ENCODE measurements at regions not wholly inside any gene's neighbourhood (a gene's known extent, or its start where the extent isn't known, plus 50 kb on each side); places are given as distances from the start of the nearest gene placed in this dataset.

DNA sequence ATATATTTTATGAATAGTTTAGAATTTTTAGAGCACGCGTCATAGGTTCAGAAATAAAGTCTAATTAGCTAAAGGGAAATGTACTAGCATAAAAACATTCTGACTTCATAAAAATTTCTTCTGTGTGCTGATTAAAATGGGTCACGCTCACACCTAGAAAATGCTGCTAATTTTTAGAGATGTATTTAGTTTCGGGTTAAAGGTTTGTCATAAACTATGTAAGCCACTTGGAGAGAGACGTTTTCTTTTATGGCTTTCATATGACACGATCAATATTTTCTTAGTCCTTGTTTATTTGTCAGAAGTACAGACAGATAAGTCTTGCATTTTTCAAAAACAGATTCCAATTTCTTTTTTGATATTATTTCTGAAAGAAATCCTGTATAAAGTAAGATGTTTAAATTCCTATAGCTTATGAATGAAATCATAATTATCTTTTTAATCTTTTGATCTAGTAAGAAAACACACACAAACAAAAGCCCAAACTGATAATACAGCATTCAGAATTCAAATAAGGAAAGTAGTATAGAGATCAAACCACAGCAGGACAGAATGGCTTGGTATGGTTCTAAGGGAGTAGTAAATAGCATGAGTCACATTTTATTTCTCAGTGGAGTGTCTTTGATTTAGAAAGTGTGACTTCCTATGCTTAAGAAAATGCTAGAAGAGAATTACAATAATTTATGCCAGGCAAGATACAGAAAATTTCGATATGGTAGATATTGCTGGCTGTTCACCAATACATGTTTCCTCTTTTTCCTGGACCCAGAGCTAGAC, 236.6 kb downstream of the GPD2 start:
- H3K4me1 ChIP-seq (ENCODE audit: control insufficient read depth, insufficient read depth, low read length), result no peaks in the 10 kb centered on the region
- H3K36me3 ChIP-seq (ENCODE audit: control insufficient read depth, insufficient read depth, low read length), result no peaks in the 10 kb centered on the region
- no peak overlapping the region for H3K4me3 ChIP-seq (ENCODE audit: low read length)
- no peaks in the 10 kb centered on the region for H3K27me3 ChIP-seq (ENCODE audit: control insufficient read depth, insufficient read depth, low read length)
- no peaks in the 10 kb centered on the region for H3K9me3 ChIP-seq (ENCODE audit: control insufficient read depth, low read length)
- H3K9ac ChIP-seq (ENCODE audit: low read length), result no peak overlapping the region

DNA sequence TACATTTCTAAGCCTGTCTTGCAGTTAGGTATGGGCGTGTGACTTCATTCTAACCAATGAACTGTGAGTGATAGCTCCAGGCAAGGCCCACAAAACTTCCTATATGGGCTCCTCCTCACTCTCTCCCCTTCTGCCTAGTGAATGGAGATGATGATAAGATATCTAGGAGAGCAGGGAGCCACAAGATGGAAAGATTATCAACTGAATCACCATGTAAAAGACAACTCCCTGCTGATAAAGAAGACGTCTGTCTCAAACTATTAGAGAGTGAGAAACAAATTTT, 237.1 kb downstream of the GPD2 start:
- Histone ChIP-seq H3K4me1 (ENCODE audit: control insufficient read depth, insufficient read depth, low read length) (no peaks in the 10 kb centered on the region), H3K36me3 (ENCODE audit: control insufficient read depth, insufficient read depth, low read length) (no peaks in the 10 kb centered on the region), H3K9ac (ENCODE audit: low read length) (no peak overlapping the region), H3K9me3 (ENCODE audit: control insufficient read depth, low read length) (no peaks in the 10 kb centered on the region), H3K4me3 (ENCODE audit: low read length) (no peak overlapping the region), H3K27me3 (ENCODE audit: control insufficient read depth, insufficient read depth, low read length) (no peaks in the 10 kb centered on the region)

DNA sequence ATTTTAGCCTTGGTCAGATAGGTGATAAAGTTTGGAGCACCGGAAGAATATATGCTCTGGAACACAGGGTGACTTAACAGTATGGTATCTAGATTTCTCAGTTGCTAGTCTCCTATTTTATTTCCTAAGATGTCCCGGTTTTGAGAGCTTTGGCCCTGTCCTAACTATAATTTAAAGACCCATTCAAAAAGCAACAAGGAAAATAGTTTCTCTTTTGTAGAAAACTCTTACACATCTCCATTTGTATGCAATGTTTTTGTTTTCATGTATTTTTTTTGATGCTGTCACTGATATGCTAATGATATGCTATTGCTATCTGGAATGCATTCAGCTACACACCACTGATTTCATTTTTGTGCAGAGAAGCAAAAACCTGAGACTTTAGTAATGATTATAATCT, 237.8 kb downstream of the GPD2 start:
- Histone ChIP-seq H3K36me3 (ENCODE audit: control insufficient read depth, insufficient read depth, low read length) (no peaks in the 10 kb centered on the region), H3K27me3 (ENCODE audit: control insufficient read depth, insufficient read depth, low read length) (no peaks in the 10 kb centered on the region), H3K4me3 (ENCODE audit: low read length) (no peak overlapping the region), H3K4me1 (ENCODE audit: control insufficient read depth, insufficient read depth, low read length) (no peaks in the 10 kb centered on the region), H3K9me3 (ENCODE audit: control insufficient read depth, low read length) (no peaks in the 10 kb centered on the region), H3K9ac (ENCODE audit: low read length) (no peak overlapping the region)

DNA sequence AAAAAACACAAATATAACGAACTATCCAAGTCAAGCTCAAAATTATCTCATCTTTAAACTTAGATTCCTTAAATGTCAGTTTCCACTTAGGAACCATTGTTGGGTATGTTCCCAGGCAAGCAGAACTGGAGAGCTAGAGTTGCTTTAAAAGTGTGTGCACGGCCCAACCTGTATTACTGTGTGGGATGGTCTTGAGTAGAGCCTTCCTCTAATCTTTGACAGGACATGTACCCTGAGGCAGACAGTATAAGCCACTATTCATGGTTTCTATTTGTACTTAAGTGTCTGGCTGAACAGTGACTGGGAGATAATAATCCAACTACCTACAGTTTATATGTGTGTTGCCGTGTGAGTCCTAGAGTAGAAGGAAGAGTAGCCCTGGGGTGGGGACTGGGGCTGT, 239.7 kb downstream of the GPD2 start:
- Histone ChIP-seq H3K9me3 (ENCODE audit: control insufficient read depth, low read length) (no peaks in the 10 kb centered on the region), H3K4me1 (ENCODE audit: control insufficient read depth, insufficient read depth, low read length) (no peaks in the 10 kb centered on the region), H3K27me3 (ENCODE audit: control insufficient read depth, insufficient read depth, low read length) (no peaks in the 10 kb centered on the region), H3K9ac (ENCODE audit: low read length) (no peak overlapping the region), H3K36me3 (ENCODE audit: control insufficient read depth, insufficient read depth, low read length) (no peaks in the 10 kb centered on the region), H3K4me3 (ENCODE audit: low read length) (no peak overlapping the region)

DNA sequence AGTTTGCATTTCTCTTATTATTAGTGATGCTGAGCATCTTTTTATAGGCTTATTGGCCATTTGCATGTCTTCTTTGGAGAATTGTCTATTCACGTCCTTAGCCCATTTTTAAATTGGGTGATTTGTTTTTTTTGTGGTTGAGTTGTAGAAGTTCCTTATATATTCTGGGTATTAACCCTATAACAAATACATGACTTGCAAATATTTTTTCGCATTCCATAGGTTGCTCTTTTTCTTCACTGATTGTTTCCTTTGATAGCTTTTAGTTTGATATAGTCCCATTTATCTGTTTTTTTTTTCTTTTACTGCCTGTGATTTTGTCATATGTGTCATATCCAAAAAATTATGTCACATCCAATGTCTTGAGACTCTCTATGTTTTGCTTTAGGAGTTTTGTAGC, 243.6 kb downstream of the GPD2 start:
- H3K9me3 ChIP-seq (ENCODE audit: control insufficient read depth, low read length), result no peaks in the 10 kb centered on the region
- no peaks in the 10 kb centered on the region for H3K36me3 ChIP-seq (ENCODE audit: control insufficient read depth, insufficient read depth, low read length)
- H3K27me3 ChIP-seq (ENCODE audit: control insufficient read depth, insufficient read depth, low read length), result no peaks in the 10 kb centered on the region
- H3K4me3 ChIP-seq (ENCODE audit: low read length), result no peak overlapping the region
- no peaks in the 10 kb centered on the region for H3K4me1 ChIP-seq (ENCODE audit: control insufficient read depth, insufficient read depth, low read length)
- H3K9ac ChIP-seq (ENCODE audit: low read length), result no peak overlapping the region

DNA sequence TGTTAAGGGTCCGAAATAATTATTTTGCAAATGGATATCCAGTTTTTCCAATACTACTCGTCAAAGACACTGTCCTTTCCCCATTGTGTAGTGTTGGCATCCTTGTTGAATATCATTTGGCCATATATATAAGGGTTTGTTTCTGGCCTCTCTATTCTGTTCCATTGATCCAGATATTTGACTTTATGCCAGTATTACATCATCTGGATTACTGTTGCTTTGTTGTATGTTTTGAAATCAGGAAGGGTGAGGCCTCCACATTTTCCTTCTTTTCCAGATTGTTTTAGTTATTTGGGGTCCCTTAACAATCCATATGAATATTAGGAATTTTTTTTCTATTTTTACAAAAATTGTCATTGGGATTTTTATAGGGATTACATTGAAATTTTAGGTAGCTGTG, 244.1 kb downstream of the GPD2 start:
- no peaks in the 10 kb centered on the region for H3K27me3 ChIP-seq (ENCODE audit: control insufficient read depth, insufficient read depth, low read length)
- no peaks in the 10 kb centered on the region for H3K4me1 ChIP-seq (ENCODE audit: control insufficient read depth, insufficient read depth, low read length)
- H3K4me3 ChIP-seq (ENCODE audit: low read length), result no peak overlapping the region
- H3K9ac ChIP-seq (ENCODE audit: low read length), result no peak overlapping the region
- no peaks in the 10 kb centered on the region for H3K9me3 ChIP-seq (ENCODE audit: control insufficient read depth, low read length)
- no peaks in the 10 kb centered on the region for H3K36me3 ChIP-seq (ENCODE audit: control insufficient read depth, insufficient read depth, low read length)

DNA sequence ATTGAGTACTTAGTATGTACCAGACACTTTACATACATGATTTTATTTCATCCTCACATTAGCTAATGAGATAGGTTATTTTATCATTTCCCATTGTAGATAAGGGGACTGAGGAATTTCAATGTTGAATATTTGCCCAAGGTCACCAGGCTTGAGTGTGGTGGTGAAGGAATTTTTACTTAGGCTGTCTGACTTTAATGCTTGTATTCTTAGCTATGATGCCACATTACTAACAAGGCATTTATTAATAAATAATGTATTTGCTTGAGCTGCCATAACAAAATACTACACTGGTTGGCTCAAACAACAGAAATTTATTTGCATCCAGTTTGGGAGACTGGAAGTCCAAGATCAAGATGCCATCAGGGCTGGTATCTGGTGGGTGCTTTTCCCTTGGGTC, 250.9 kb downstream of the GPD2 start:
- no peaks in the 10 kb centered on the region for H3K4me1 ChIP-seq (ENCODE audit: control insufficient read depth, insufficient read depth, low read length)
- no peaks in the 10 kb centered on the region for H3K27me3 ChIP-seq (ENCODE audit: control insufficient read depth, insufficient read depth, low read length)

DNA sequence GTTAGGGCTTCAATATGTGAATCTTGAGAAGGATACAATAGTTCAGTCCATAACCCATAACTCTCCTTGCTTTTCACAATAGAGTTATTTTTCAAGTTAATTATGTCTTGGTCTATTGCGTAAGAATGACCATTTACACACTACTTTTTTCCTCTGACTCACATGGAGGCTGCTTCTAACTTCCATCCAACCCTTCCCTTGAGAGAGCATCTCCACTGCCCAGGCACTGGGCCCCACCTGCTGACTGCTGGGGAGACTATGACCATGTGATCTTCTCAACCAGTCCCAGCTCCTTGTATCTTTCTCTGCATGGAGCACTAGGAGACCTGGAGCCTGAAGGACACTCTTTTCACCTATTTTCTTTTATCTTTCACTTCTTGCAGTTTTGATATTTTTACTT, 251.5 kb downstream of the GPD2 start:
- Histone ChIP-seq H3K9me3 (ENCODE audit: control insufficient read depth, low read length) (no peaks in the 10 kb centered on the region), H3K9ac (ENCODE audit: low read length) (no peak overlapping the region), H3K4me3 (ENCODE audit: low read length) (no peak overlapping the region), H3K36me3 (ENCODE audit: control insufficient read depth, insufficient read depth, low read length) (no peaks in the 10 kb centered on the region), H3K4me1 (ENCODE audit: control insufficient read depth, insufficient read depth, low read length) (no peaks in the 10 kb centered on the region), H3K27me3 (ENCODE audit: control insufficient read depth, insufficient read depth, low read length) (no peaks in the 10 kb centered on the region)

More for the DNA sequence above, 250.9 kb downstream of the GPD2 start:
- Histone ChIP-seq H3K4me3 (ENCODE audit: low read length) (no peak overlapping the region), H3K36me3 (ENCODE audit: control insufficient read depth, insufficient read depth, low read length) (no peaks in the 10 kb centered on the region), H3K9ac (ENCODE audit: low read length) (no peak overlapping the region), H3K9me3 (ENCODE audit: control insufficient read depth, low read length) (no peaks in the 10 kb centered on the region)

DNA sequence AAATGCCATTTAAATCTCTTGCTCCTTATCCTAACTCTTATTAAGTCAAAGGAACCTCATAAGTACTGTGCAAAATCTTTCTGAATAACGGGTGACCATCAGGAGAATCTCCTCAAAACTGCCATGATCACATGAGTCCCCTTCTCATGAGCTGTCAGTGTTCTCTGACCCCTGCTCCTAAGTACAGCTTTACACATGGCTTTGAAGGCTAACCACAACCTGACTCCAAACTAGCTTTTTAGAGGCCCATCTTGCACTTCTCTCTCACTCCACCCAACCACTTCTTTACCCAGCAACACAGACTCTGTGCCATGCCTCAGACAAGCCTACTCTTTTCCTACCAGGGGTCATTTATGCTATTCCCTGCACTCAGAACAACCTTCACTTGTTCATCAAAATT, 253.8 kb downstream of the GPD2 start:
- no peaks in the 10 kb centered on the region for H3K36me3 ChIP-seq (ENCODE audit: control insufficient read depth, insufficient read depth, low read length)
- no peaks in the 10 kb centered on the region for H3K27me3 ChIP-seq (ENCODE audit: control insufficient read depth, insufficient read depth, low read length)
- no peak overlapping the region for H3K9ac ChIP-seq (ENCODE audit: low read length)
- H3K9me3 ChIP-seq (ENCODE audit: control insufficient read depth, low read length), result no peaks in the 10 kb centered on the region
- H3K4me1 ChIP-seq (ENCODE audit: control insufficient read depth, insufficient read depth, low read length), result no peaks in the 10 kb centered on the region
- no peak overlapping the region for H3K4me3 ChIP-seq (ENCODE audit: low read length)

DNA sequence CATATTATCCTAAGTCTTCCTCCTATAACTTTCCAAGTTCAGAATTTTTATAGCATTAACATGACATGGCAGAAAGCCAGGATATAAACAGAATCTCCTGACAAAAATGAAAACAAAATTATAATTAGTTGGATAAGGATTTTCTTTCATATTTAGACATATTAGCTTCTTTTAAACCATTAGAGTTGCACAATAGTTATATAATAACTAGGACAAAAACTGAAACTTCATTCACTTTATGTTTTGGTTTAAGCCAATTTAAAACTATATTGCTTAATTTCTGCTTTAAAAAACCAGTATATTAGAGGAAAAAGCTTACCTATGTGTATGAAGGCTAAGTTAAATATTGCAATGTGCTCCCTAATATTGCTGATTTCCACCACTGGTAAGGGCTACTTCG, 254.8 kb downstream of the GPD2 start:
- H3K4me3 ChIP-seq (ENCODE audit: low read length), result no peak overlapping the region
- H3K36me3 ChIP-seq (ENCODE audit: control insufficient read depth, insufficient read depth, low read length), result no peaks in the 10 kb centered on the region
- H3K9me3 ChIP-seq (ENCODE audit: control insufficient read depth, low read length), result no peaks in the 10 kb centered on the region
- no peak overlapping the region for H3K9ac ChIP-seq (ENCODE audit: low read length)
- H3K4me1 ChIP-seq (ENCODE audit: control insufficient read depth, insufficient read depth, low read length), result no peaks in the 10 kb centered on the region
- no peaks in the 10 kb centered on the region for H3K27me3 ChIP-seq (ENCODE audit: control insufficient read depth, insufficient read depth, low read length)

DNA sequence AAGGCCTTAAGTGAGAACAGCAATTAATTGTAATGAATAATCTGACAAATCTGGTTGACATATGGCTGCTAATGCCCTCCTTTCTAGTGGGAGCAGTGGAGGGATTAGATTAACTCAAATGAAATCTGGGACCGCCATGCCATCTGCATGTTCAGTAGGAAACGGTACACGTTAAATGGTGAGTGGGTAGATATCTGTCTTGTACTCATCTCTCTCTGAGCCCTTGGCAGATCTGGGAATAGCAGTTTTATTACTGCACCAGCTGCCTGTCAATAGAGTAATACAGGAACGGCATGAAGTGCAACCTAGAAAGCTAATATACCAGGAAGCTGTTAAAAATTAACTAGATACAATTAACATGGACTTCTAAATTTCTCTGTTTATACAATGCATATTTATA, 258.8 kb downstream of the GPD2 start:
- no peaks in the 10 kb centered on the region for H3K4me1 ChIP-seq (ENCODE audit: control insufficient read depth, insufficient read depth, low read length)
- no peaks in the 10 kb centered on the region for H3K36me3 ChIP-seq (ENCODE audit: control insufficient read depth, insufficient read depth, low read length)
- H3K27me3 ChIP-seq (ENCODE audit: control insufficient read depth, insufficient read depth, low read length), result no peaks in the 10 kb centered on the region
- no peak overlapping the region for H3K9ac ChIP-seq (ENCODE audit: low read length)
- no peaks in the 10 kb centered on the region for H3K9me3 ChIP-seq (ENCODE audit: control insufficient read depth, low read length)
- H3K4me3 ChIP-seq (ENCODE audit: low read length), result no peak overlapping the region

DNA sequence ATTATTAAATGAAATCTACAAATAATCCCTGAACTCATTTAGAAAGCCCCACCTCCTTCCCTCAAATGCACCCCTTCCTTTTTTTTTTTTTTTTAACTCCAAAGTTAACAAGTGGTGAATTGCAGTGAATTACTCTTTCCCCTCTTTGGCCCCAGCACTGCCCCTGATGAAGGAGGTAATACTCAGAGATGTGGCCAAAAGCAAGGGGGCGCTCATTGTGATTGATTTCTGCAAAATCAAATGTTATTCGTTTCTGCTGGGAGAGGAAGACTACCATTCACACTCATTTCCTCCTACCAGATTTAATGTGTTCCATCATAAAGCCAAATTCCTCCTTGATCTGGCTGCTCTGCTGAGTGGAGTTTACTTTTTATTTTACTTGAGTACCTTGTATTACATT, 259.4 kb downstream of the GPD2 start:
- Histone ChIP-seq H3K4me3 (ENCODE audit: low read length) (no peak overlapping the region), H3K9me3 (ENCODE audit: control insufficient read depth, low read length) (no peaks in the 10 kb centered on the region), H3K27me3 (ENCODE audit: control insufficient read depth, insufficient read depth, low read length) (no peaks in the 10 kb centered on the region), H3K36me3 (ENCODE audit: control insufficient read depth, insufficient read depth, low read length) (no peaks in the 10 kb centered on the region), H3K9ac (ENCODE audit: low read length) (no peak overlapping the region), H3K4me1 (ENCODE audit: control insufficient read depth, insufficient read depth, low read length) (no peaks in the 10 kb centered on the region)

DNA sequence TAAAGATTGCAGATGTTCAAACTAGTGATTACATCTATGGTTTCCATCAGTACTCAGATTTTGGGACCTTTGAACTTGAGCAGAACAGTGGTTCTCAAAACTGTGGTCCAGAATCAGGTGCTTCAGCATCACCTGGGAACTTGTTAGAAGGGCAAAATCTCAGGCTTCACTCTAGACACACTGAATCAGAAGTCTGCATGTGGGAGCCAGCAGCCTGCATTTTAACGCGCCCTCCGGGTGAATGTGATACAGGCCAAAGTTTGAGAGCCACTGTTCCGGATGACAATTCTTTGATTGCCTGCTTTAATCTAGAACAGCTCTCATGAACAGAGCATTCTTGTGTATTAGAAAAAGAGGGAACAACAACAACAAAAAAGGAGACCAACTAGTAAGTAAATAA, 261.7 kb downstream of the GPD2 start:
- H3K4me1 ChIP-seq (ENCODE audit: control insufficient read depth, insufficient read depth, low read length), result no peaks in the 10 kb centered on the region
- no peaks in the 10 kb centered on the region for H3K36me3 ChIP-seq (ENCODE audit: control insufficient read depth, insufficient read depth, low read length)
- H3K4me3 ChIP-seq (ENCODE audit: low read length), result no peak overlapping the region
- no peaks in the 10 kb centered on the region for H3K9me3 ChIP-seq (ENCODE audit: control insufficient read depth, low read length)
- no peak overlapping the region for H3K9ac ChIP-seq (ENCODE audit: low read length)
- H3K27me3 ChIP-seq (ENCODE audit: control insufficient read depth, insufficient read depth, low read length), result no peaks in the 10 kb centered on the region
